ENCODE measurements at regions not wholly inside any gene's neighbourhood (a gene's known extent, or its start where the extent isn't known, plus 50 kb on each side); places are given as distances from the start of the nearest gene placed in this dataset.

GRCh38 chr22:20651286-20651685, 122.6 kb upstream of the SERPIND1 start:
- Mint-ChIP-seq H3K27me3 (ENCODE audit: low read depth) (peaks cover 2% of the 10 kb centered on the region; the same call in 1 of the 2 replicates), H3K4me3 (no peak overlapping the region), H3K9me3 (peaks cover 0 to 3% of the 10 kb centered on the region in 2 experiments; a peak in 1 of 5 replicates), H3K4me1 (0 out of 4 replicates have a peak, but pooled peaks cover 2 to 5% of the 10 kb centered on the region in 2 experiments), H3K27ac (0 out of 7 replicates have a peak overlapping the region, but pooled peaks of 1 of the 3 experiments have one; percentile 16), H3K36me3 (ENCODE audit: insufficient read depth in 1 of 3, low read depth in 3 of 3) (no peaks in the 10 kb centered on the region)
- Histone ChIP-seq H2AK5ac (ENCODE audit: insufficient read length, low read length) (no peak overlapping the region), H3K27me3 (ENCODE audit: insufficient read depth, low read length) (no peaks in the 10 kb centered on the region), H2BK15ac (ENCODE audit: low read depth, low read length) (no peak overlapping the region), H3K4me1 (ENCODE audit: insufficient read depth, low read length) (no peaks in the 10 kb centered on the region), H3K4me2 (ENCODE audit: insufficient read depth, insufficient read length, low read length) (no peak overlapping the region), H2BK120ac (ENCODE audit: low read depth, low read length, poor library complexity, severe bottlenecking) (no peak overlapping the region), H2AFZ (ENCODE audit: low read length) (no peak overlapping the region), H4K8ac (replicated peaks; ENCODE audit: insufficient read length, low read depth, low read length) (no peak overlapping the region), H4K91ac (ENCODE audit: insufficient read length, low read depth, low read length) (no peak overlapping the region), H3K23me2 (ENCODE audit: insufficient read length, low read depth, low read length, poor library complexity, severe bottlenecking) (no peaks in the 10 kb centered on the region), H3K27ac (ENCODE audit: insufficient read length, low read depth, low read length) (no peak overlapping the region), H3K23ac (ENCODE audit: insufficient read length, low read depth, low read length) (no peak overlapping the region), H3K9ac (ENCODE audit: extremely low read depth, insufficient read length, low read length) (no peak overlapping the region), H4K20me1 (ENCODE audit: control insufficient read depth, insufficient read depth, insufficient read length) (no peaks in the 10 kb centered on the region), H4K5ac (ENCODE audit: insufficient read length, low read depth, low read length) (no peak overlapping the region), H3K14ac (ENCODE audit: insufficient read depth, low read length) (no peak overlapping the region), H3T11ph (ENCODE audit: low read length) (no peak overlapping the region), H2BK5ac (ENCODE audit: insufficient read length, low read length) (no peak overlapping the region), H3K79me1 (ENCODE audit: insufficient read depth, low read depth, low read length, poor library complexity, severe bottlenecking) (no peaks in the 10 kb centered on the region), H2BK20ac (ENCODE audit: low read depth, low read length, poor library complexity, severe bottlenecking) (no peak overlapping the region), H2BK12ac (ENCODE audit: insufficient read length, low read depth, low read length) (no peak overlapping the region), H3K9me3 (ENCODE audit: control insufficient read depth, low read depth, low read length) (no peaks in the 10 kb centered on the region), H3K4ac (ENCODE audit: low read depth, low read length) (no peak overlapping the region), H3K56ac (ENCODE audit: insufficient read length, low read depth, low read length) (no peak overlapping the region), H3K18ac (ENCODE audit: insufficient read length, low read depth, low read length) (no peak overlapping the region), H3K79me2 (ENCODE audit: insufficient read depth, low read length) (no peaks in the 10 kb centered on the region)
- DNase-seq, result peak; percentile 2
- no CpG with 5 or more reads among the region's 2 CpGs for WGBS (ENCODE audit: extremely low coverage, insufficient read length, low lambda C conversion rate)
- TF ChIP-seq, protein P1, sequence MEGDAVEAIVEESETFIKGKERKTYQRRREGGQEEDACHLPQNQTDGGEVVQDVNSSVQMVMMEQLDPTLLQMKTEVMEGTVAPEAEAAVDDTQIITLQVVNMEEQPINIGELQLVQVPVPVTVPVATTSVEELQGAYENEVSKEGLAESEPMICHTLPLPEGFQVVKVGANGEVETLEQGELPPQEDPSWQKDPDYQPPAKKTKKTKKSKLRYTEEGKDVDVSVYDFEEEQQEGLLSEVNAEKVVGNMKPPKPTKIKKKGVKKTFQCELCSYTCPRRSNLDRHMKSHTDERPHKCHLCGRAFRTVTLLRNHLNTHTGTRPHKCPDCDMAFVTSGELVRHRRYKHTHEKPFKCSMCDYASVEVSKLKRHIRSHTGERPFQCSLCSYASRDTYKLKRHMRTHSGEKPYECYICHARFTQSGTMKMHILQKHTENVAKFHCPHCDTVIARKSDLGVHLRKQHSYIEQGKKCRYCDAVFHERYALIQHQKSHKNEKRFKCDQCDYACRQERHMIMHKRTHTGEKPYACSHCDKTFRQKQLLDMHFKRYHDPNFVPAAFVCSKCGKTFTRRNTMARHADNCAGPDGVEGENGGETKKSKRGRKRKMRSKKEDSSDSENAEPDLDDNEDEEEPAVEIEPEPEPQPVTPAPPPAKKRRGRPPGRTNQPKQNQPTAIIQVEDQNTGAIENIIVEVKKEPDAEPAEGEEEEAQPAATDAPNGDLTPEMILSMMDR (conservative IDR thresholded peaks at IDR 0.05), result no peak

Data from H9 (cell line).